Activated B cell treated with CpG ODN at 0.5 μM for 24 hours (primary cell): ENCODE measurements at regions not wholly inside any gene's neighbourhood (a gene's known extent, or its start where the extent isn't known, plus 50 kb on each side); places are given as distances from the start of the nearest gene placed in this dataset.

Experiments used
- ATAC-seq: fragments of 200-7000 bp; cut with Tn5 transposase; one replicate; pipeline ENCODE4 v1.10.0; 2021; ENCODE audit warnings: low read depth, mild to moderate bottlenecking, moderate library complexity
- CTCF ChIA-PET: fragments of 350-600 bp; sonication (Branson Sonifier 250); formaldehyde crosslinking; loops from one replicate; lab custom pipeline; 2021; ENCODE audit warnings: antibody characterized with exemption; lab: Charles Lee
- POLR2A ChIA-PET: fragments of 350-600 bp; sonication (Branson Sonifier 250); formaldehyde crosslinking; loops from one replicate; lab custom pipeline; 2021; ENCODE audit warnings: antibody characterized with exemption; lab: Charles Lee
- DNase-seq: peaks from one replicate; pipeline ENCODE4 v3.0.0; 2022
- H3K27ac Mint-ChIP-seq: one replicate; pipeline ENCODE4 v1.8.0; 2020; ENCODE audit warnings: mixed read lengths
- H3K27me3 Mint-ChIP-seq: one replicate; pipeline ENCODE4 v1.8.0; 2021; ENCODE audit warnings: mixed read lengths
- H3K36me3 Mint-ChIP-seq: one replicate; pipeline ENCODE4 v1.8.0; 2021; ENCODE audit warnings: low read depth, mixed read lengths
- H3K4me1 Mint-ChIP-seq: one replicate; pipeline ENCODE4 v1.8.0; 2021; ENCODE audit warnings: mixed read lengths
- H3K4me3 Mint-ChIP-seq: one replicate; pipeline ENCODE4 v1.8.0; 2020; ENCODE audit warnings: mild to moderate bottlenecking, mixed read lengths
- H3K9me3 Mint-ChIP-seq: one replicate; pipeline ENCODE4 v1.8.0; 2020; ENCODE audit warnings: mixed read lengths
- CTCF ChIP-seq: fragments of 200-600 bp; IDR thresholded peaks from one replicate; pipeline ENCODE4 v1.8.0; 2022; ENCODE audit warnings: antibody characterized with exemption, mild to moderate bottlenecking
- intact Hi-C: fragments of 100-400 bp; cut with micrococcal nuclease; formaldehyde crosslinking; loops from one replicate; pipeline ENCODE4 v1.15.1; 2024

GRCh38 chr4:20614816-20615215 lies 85.4 kb upstream of the PACRGL start:
- H3K4me3 Mint-ChIP-seq, result no peak overlapping the region
- intact Hi-C loops, result no loop called here
- ChIA-PET POLR2A (no interaction called here), CTCF (no interaction called here)
- no peaks in the 10 kb centered on the region for H3K36me3 Mint-ChIP-seq
- TF ChIP-seq CTCF, result no peak
- no peaks in the 10 kb centered on the region for H3K27me3 Mint-ChIP-seq
- ATAC-seq, result no peak
- no peaks in the 10 kb centered on the region for H3K9me3 Mint-ChIP-seq
- H3K27ac Mint-ChIP-seq, result no peak overlapping the region
- no peaks in the 10 kb centered on the region for H3K4me1 Mint-ChIP-seq
- DNase-seq, result no peak

DNA sequence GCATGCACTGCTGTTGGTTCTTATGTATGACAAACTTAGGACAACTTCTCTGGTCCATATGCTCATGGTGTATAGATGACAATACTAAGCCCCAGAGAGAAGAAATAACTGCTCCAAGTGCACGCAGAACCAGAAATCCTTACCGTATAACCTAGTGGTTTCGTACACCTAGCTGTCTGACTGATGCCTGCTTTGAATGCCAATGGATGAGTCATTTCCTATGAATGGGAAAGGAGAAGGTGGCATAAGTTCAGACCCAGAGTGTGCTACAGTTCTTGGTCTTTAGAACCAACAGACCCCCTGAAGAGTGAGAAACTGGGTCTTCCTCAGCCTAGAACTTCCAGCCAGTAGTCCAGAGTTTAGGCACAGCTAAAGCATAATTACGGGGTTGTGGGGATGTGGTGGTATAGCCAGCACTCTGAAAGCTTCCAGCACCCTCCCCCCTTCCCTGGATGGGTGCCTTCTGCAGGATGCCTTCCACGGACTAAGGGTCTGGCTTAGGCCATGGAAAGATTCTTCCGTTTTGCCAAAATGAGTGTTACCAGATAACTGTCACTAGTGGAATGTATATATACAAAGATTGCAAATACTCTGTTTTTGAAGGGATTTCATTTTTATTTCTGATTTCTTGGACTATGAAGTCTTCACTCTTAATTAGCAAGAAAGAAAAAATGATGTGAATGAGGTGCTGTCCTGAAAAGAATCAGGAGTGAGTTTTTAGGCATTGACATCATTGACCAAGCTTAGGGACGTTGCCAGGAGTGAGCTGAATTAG lies 84.6 kb upstream of the PACRGL start:
- H3K4me1 Mint-ChIP-seq, result no peaks in the 10 kb centered on the region
- no peak for TF ChIP-seq CTCF
- H3K9me3 Mint-ChIP-seq, result no peaks in the 10 kb centered on the region
- POLR2A ChIA-PET, result no interaction called here
- DNase-seq (no peak), ATAC-seq (no peak)
- intact Hi-C loops, result no loop called here
- no peaks in the 10 kb centered on the region for H3K36me3 Mint-ChIP-seq
- H3K4me3 Mint-ChIP-seq, result no peak overlapping the region
- CTCF ChIA-PET, result no interaction called here
- H3K27ac Mint-ChIP-seq, result no peak overlapping the region
- no peaks in the 10 kb centered on the region for H3K27me3 Mint-ChIP-seq

- H3K36me3 Mint-ChIP-seq, result no peaks in the 10 kb centered on the region
- no peak overlapping the region for H3K27ac Mint-ChIP-seq
- H3K4me3 Mint-ChIP-seq, result no peak overlapping the region
- H3K9me3 Mint-ChIP-seq, result no peaks in the 10 kb centered on the region
- ChIA-PET POLR2A (no interaction called here), CTCF (no interaction called here)
- intact Hi-C loops, result no loop called here
- no peaks in the 10 kb centered on the region for H3K4me1 Mint-ChIP-seq
- no peak for DNase-seq
- no peaks in the 10 kb centered on the region for H3K27me3 Mint-ChIP-seq
- no peak for ATAC-seq
- TF ChIP-seq CTCF, result no peak
These were observed 83.9 kb upstream of the PACRGL start for GRCh38 chr4:20616313-20616712.

DNA sequence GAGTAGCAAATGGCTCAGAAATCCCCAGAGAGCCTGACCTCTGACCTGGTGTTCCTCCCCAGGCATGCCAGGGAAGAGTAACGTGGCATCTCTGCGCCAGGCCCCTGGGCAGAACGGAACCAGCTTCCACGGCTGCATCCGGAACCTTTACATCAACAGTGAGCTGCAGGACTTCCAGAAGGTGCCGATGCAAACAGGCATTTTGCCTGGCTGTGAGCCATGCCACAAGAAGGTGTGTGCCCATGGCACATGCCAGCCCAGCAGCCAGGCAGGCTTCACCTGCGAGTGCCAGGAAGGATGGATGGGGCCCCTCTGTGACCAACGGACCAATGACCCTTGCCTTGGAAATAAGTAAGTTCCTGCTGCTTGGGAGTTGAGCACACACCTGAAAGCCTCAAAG lies 83.4 kb upstream of the PACRGL start:
- ATAC-seq (no peak), DNase-seq (no peak)
- H3K9me3 Mint-ChIP-seq, result no peaks in the 10 kb centered on the region
- ChIA-PET CTCF (no interaction called here), POLR2A (no interaction called here)
- H3K4me3 Mint-ChIP-seq, result no peak overlapping the region
- no peaks in the 10 kb centered on the region for H3K4me1 Mint-ChIP-seq
- no peak overlapping the region for H3K27ac Mint-ChIP-seq
- intact Hi-C loops, result no loop called here
- no peaks in the 10 kb centered on the region for H3K36me3 Mint-ChIP-seq
- TF ChIP-seq CTCF, result no peak
- H3K27me3 Mint-ChIP-seq, result no peaks in the 10 kb centered on the region

GRCh38 chr4:20617678-20618396 lies 82.4 kb upstream of the PACRGL start:
- no peak for ATAC-seq
- Mint-ChIP-seq H3K4me1 (no peaks in the 10 kb centered on the region), H3K4me3 (no peak overlapping the region), H3K9me3 (no peaks in the 10 kb centered on the region), H3K36me3 (no peaks in the 10 kb centered on the region), H3K27ac (no peak overlapping the region), H3K27me3 (no peaks in the 10 kb centered on the region)
- intact Hi-C loops, result no loop called here
- ChIA-PET POLR2A (no interaction called here), CTCF (no interaction called here)
- DNase-seq, result no peak
- TF ChIP-seq CTCF, result no peak
